MM.1S (cell line): ENCODE measurements at regions not wholly inside any gene's neighbourhood (a gene's known extent, or its start where the extent isn't known, plus 50 kb on each side); places are given as distances from the start of the nearest gene placed in this dataset.

Source experiments
- DNase-seq: peaks from one replicate; pipeline ENCODE4 v3.0.0-alpha.2; 2015
- H2AFZ ChIP-seq: fragments of 300-600 bp; sonication (generic); 2 replicates; pipeline ENCODE4 v1.6.0; 2016; ENCODE audit warnings: antibody characterized with exemption, low read length
- H3F3A ChIP-seq: fragments of 300-600 bp; sonication (generic); 2 replicates; pipeline ENCODE4 v1.6.1; 2016; ENCODE audit warnings: mild to moderate bottlenecking, antibody characterized with exemption, low read length, moderate library complexity, mixed read lengths; ENCODE audit not compliant: insufficient read depth
- H3K27ac ChIP-seq: fragments of 300-600 bp; sonication (generic); 2 replicates; pipeline ENCODE4 v1.5.1; 2016; ENCODE audit warnings: mild to moderate bottlenecking, low read length
- H3K27me3 ChIP-seq: fragments of 300-600 bp; sonication (generic); replicated peaks from 2 replicates; pipeline ENCODE4 v1.6.0; 2016; ENCODE audit warnings: low read length; ENCODE audit not compliant: insufficient read depth
- H3K36me3 ChIP-seq: fragments of 300-600 bp; sonication (generic); replicated peaks from 2 replicates; pipeline ENCODE4 v1.6.1; 2016; ENCODE audit warnings: mild to moderate bottlenecking, low read length, mixed read lengths; ENCODE audit not compliant: insufficient read depth
- H3K4me1 ChIP-seq: fragments of 300-600 bp; sonication (generic); 2 replicates; pipeline ENCODE4 v1.6.1; 2016; ENCODE audit warnings: low read length, mixed read lengths
- H3K4me2 ChIP-seq: fragments of 300-600 bp; sonication (generic); 2 replicates; pipeline ENCODE4 v1.6.0; 2016; ENCODE audit warnings: low read depth, low read length
- H3K4me3 ChIP-seq: fragments of 300-600 bp; sonication (generic); 2 replicates; pipeline ENCODE4 v1.5.1; 2016; ENCODE audit warnings: low read length, mixed read lengths
- H3K79me2 ChIP-seq: fragments of 300-600 bp; sonication (generic); 2 replicates; pipeline ENCODE4 v1.6.1; 2016; ENCODE audit warnings: mixed run types, low read length, mixed read lengths
- H3K9ac ChIP-seq: fragments of 300-600 bp; sonication (generic); 2 replicates; pipeline ENCODE4 v1.6.1; 2016; ENCODE audit warnings: low read length, mixed read lengths
- H3K9me2 ChIP-seq: fragments of 300-600 bp; sonication (generic); replicated peaks from 2 replicates; pipeline ENCODE4 v1.6.1; 2016; ENCODE audit warnings: mild to moderate bottlenecking, low read length, mixed read lengths; ENCODE audit not compliant: insufficient read depth
- H3K9me3 ChIP-seq: fragments of 300-600 bp; sonication (generic); replicated peaks from 2 replicates; pipeline ENCODE4 v1.6.1; 2016; ENCODE audit warnings: mild to moderate bottlenecking, low read length, mixed read lengths; ENCODE audit not compliant: insufficient read depth
- H4K20me1 ChIP-seq: fragments of 300-600 bp; sonication (generic); 2 replicates; pipeline ENCODE4 v1.6.1; 2016; ENCODE audit warnings: mild to moderate bottlenecking, low read length, moderate library complexity, mixed read lengths; ENCODE audit not compliant: insufficient read depth
- CTCF ChIP-seq: fragments of 300-600 bp; sonication (generic); IDR thresholded peaks from 2 replicates; pipeline ENCODE4 v1.5.1; 2016; ENCODE audit warnings: antibody characterized with exemption, low read length, mixed read lengths
- EZH2 ChIP-seq: fragments of 300-600 bp; sonication (generic); optimal IDR thresholded peaks from 2 replicates; pipeline ENCODE3; 2017; ENCODE audit warnings: low read depth, mild to moderate bottlenecking, antibody characterized with exemption, low read length, mixed read lengths
- EZH2phosphoT487 ChIP-seq: fragments of 300-600 bp; sonication (generic); IDR thresholded peaks from 2 replicates; pipeline ENCODE4 v1.6.1; 2018; ENCODE audit warnings: antibody characterized with exemption, low read length

GRCh38 chr22:22092974-22093373 is 110.4 kb upstream of the TOP3B start:
- Histone ChIP-seq H3K79me2 (no peaks in the 10 kb centered on the region), H3K4me1 (peaks cover 18% of the 10 kb centered on the region), H4K20me1 (no peaks in the 10 kb centered on the region), H3K27me3 (no peaks in the 10 kb centered on the region), H3K9me3 (no peaks in the 10 kb centered on the region), H3K4me2 (no peak overlapping the region), H3K9me2 (no peaks in the 10 kb centered on the region), H2AFZ (no peak overlapping the region), H3F3A (peaks cover under 1% of the 10 kb centered on the region; the same call in 1 of the 2 replicates), H3K9ac (no peak overlapping the region), H3K27ac (no peak overlapping the region), H3K36me3 (no peaks in the 10 kb centered on the region), H3K4me3 (no peak overlapping the region)
- DNase-seq: no peak
- no peak for TF ChIP-seq EZH2phosphoT487

GRCh38 chr22:22092101-22092500 is 109.5 kb upstream of the TOP3B start:
- DNase-seq: no peak
- Histone ChIP-seq H3K27ac (no peak overlapping the region), H3K9ac (no peak overlapping the region), H3K36me3 (no peaks in the 10 kb centered on the region), H3K9me2 (no peaks in the 10 kb centered on the region), H3K4me3 (no peak overlapping the region), H4K20me1 (no peaks in the 10 kb centered on the region), H2AFZ (no peak overlapping the region), H3K27me3 (no peaks in the 10 kb centered on the region), H3K79me2 (no peaks in the 10 kb centered on the region), H3K4me2 (no peak overlapping the region), H3F3A (no peaks in the 10 kb centered on the region), H3K9me3 (no peaks in the 10 kb centered on the region), H3K4me1 (peaks cover 10% of the 10 kb centered on the region)
- TF ChIP-seq EZH2 (no peak), EZH2phosphoT487 (no peak), CTCF (no peak)

GRCh38 chr22:22091400-22091878 is 108.9 kb upstream of the TOP3B start:
- Histone ChIP-seq H3K36me3 (no peaks in the 10 kb centered on the region), H3K4me1 (peaks cover 10% of the 10 kb centered on the region), H3K9me3 (no peaks in the 10 kb centered on the region), H3F3A (no peaks in the 10 kb centered on the region), H2AFZ (no peak overlapping the region), H4K20me1 (no peaks in the 10 kb centered on the region), H3K9ac (no peak overlapping the region), H3K4me3 (no peak overlapping the region), H3K27ac (no peak overlapping the region), H3K9me2 (no peaks in the 10 kb centered on the region), H3K79me2 (no peaks in the 10 kb centered on the region), H3K27me3 (no peaks in the 10 kb centered on the region), H3K4me2 (no peak overlapping the region)
- no peak for DNase-seq
- TF ChIP-seq EZH2: no peak
- no peak for TF ChIP-seq CTCF

GRCh38 chr22:22090650-22091399 is 108.2 kb upstream of the TOP3B start:
- Histone ChIP-seq H3K9me3 (no peaks in the 10 kb centered on the region), H3K9me2 (no peaks in the 10 kb centered on the region), H3K4me1 (peaks cover 10% of the 10 kb centered on the region), H3K4me2 (no peak overlapping the region), H4K20me1 (no peaks in the 10 kb centered on the region), H3K79me2 (no peaks in the 10 kb centered on the region), H3F3A (no peaks in the 10 kb centered on the region), H3K4me3 (no peak overlapping the region), H3K27ac (no peak overlapping the region), H3K27me3 (no peaks in the 10 kb centered on the region), H2AFZ (no peak overlapping the region), H3K9ac (no peak overlapping the region), H3K36me3 (no peaks in the 10 kb centered on the region)
- no peak for DNase-seq
- TF ChIP-seq EZH2 (no peak), EZH2phosphoT487 (no peak)
